GM12873 (cell line): ENCODE measurements at regions not wholly inside any gene's neighbourhood (a gene's known extent, or its start where the extent isn't known, plus 50 kb on each side); places are given as distances from the start of the nearest gene placed in this dataset.

Experiments
- TF ChIP-seq, protein P1 (sequence below): IDR thresholded peaks from 2 replicates; pipeline ENCODE4 v1.5.1; 2012; ENCODE audit warnings: low read depth, mild to moderate bottlenecking, moderate library complexity, low read length, control low read depth; ENCODE audit not compliant: insufficient read depth; ENCODE audit errors: missing control alignments

DNA sequence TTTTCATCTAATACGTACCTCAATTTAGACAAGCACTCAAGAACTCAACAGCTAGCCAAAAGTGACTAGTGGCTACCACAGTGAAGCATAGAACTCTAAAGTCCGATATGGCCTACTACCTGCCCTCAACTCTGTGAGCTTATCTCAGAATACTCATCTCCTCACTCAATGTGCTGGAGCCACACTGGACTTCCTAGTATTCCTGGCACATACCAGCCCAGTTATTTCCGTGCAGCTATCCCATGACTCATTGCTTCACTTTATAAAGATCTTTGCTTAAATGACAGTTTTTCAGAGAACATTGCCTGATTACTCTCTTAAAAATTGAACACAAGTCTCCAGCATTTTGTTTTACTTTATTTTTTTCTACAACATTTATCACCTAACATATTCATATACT lies 524.7 kb downstream of the PYDC2 start:
- TF ChIP-seq, protein P1, sequence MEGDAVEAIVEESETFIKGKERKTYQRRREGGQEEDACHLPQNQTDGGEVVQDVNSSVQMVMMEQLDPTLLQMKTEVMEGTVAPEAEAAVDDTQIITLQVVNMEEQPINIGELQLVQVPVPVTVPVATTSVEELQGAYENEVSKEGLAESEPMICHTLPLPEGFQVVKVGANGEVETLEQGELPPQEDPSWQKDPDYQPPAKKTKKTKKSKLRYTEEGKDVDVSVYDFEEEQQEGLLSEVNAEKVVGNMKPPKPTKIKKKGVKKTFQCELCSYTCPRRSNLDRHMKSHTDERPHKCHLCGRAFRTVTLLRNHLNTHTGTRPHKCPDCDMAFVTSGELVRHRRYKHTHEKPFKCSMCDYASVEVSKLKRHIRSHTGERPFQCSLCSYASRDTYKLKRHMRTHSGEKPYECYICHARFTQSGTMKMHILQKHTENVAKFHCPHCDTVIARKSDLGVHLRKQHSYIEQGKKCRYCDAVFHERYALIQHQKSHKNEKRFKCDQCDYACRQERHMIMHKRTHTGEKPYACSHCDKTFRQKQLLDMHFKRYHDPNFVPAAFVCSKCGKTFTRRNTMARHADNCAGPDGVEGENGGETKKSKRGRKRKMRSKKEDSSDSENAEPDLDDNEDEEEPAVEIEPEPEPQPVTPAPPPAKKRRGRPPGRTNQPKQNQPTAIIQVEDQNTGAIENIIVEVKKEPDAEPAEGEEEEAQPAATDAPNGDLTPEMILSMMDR = no peak

DNA sequence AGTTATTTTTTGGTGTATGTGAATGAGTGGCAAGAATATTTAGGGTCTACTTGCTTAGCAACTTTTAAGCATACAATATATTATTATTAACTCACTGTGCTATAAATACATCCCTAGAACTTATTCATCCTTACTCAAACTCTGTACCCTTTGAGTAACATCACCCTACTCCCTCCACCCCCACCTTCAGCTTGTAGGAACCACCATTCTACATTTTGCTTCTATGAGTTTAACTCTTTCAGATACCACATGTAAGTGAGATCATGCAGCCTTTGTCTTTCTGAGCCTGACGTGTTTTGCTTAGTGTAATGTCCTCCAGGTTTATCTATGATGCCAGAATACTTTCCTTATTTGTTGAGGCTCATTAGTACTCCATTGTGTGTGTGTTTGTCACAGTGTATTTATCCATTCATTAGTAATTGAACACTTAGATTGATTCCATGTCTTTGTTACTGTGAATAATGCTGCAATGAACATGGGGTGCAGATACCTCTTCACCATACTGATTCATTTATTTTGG lies 526.9 kb downstream of the PYDC2 start:
- TF ChIP-seq, protein P1 = no peak

DNA sequence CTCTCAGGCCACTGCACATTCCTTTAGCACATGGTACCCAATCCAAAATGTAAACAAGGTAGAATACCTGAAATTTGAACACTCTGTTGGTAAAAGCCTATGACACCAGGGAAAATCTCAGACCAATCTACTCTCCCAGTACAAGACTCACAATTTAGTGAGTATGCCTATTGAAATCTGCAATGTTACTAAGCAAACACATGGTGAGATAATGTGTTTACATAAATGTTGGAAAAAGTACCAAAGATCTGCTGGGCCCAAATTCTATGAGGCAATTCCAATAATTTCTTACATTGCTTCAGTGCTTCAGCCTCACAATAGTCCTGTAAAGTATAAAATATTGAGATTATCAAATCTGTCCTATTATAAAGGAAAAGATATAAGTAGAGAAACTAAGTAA lies 536.1 kb downstream of the PYDC2 start:
- TF ChIP-seq, protein P1 = no peak

DNA sequence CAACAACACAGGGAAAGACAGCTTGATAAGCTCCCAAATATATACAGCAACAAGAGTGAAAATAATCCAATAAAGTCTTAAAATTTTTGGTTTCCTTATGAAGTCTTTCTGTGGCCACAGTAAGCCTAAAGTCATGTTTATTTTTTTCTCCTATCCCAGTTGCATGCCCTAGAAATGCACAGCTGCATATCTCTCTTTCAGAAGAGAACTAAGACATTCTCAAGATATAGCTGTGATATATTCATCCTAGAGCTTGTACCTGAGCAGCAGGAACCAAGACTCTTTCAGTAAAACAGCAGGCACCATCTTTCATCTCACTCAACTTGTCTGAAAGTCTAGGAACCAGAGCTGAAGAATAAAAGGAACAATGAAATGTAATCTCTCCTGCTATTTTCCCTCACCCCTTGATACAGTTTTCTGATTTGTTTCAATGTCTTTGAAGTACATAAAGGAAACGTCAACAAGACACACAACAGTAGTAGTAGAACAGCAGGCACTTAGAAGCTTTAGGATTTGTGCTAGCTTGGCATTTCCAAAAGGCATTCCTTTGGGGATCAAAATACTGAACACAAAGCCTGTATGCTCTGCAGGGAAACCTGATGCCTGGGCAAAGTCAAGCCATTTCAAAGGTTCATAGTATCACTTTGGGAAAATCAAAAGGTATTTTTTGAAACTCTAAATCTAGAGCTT lies 536.8 kb downstream of the PYDC2 start:
- TF ChIP-seq, protein P1 = no peak

DNA sequence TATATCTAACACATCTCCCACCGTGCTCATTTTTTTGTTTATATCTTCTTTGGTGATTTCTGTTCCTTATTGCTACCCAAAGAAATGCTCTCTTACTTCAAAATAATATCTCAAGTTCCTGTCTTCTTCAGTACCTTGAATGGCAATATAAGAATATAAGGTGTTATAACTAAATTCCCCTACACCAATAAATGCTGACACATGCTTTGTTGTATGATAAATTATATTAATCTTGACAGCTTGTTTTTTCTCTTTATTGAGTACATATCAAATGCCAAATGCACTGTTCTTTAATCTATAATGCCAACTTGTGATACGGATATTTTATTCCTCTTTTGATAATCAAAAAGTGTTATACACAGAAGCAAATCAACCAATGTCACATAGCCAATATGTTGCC lies 540.3 kb downstream of the PYDC2 start:
- TF ChIP-seq, protein P1 = no peak

DNA sequence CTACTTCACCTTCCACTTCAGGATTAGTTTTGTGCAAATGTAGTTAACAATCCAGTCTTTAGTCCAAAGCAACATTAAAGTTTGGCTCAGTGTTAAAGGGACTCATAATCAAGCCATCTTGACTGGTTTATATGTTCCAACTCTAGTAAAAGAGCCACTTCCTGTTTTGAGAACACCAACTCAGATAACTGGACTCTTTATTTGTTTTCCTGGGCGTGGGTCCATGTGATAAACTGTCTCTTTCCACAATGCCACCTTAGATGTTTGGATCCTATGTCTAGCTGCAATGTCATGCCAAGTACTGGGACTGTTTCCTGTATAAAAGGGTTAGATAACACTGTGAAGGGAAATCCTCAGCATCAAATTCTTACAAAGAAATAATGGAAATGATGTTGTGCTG lies 545.0 kb downstream of the PYDC2 start:
- TF ChIP-seq, protein P1 = no peak

DNA sequence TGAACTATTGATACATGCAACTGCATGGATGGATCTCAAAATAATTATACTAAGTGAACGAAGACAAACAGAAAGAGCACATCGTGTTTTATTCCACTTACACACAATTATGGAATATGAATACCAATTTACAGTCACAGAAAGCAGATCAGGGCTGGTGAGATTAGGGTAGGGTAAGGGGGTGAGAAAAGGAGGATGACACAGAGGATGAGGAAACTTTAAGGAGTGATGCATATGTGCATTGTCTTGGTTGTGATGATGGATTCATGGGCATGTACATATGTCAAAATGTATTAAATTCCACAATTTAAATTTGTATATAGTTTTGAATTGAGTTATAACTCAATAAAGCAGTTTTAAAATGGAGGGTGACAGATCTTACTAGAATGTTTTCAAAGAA lies 548.9 kb downstream of the PYDC2 start:
- TF ChIP-seq, protein P1 = no peak
